K562 (cell line): ENCODE measurements at regions not wholly inside any gene's neighbourhood (a gene's known extent, or its start where the extent isn't known, plus 50 kb on each side); places are given as distances from the start of the nearest gene placed in this dataset.
A peak's percentile ranks its signal among the peaks of the same experiment; 100 is the strongest.

Source experiments
- ATAC-seq: fragments of 200-7000 bp; cut with Tn5 transposase; 3 replicates; pipeline ENCODE4 v1.9.1; 2020; ENCODE audit warnings: moderate library complexity
- BruUV-seq: library from RNA; stranded (reverse); fragments of 400-500 nt; replicated peaks from 2 replicates; lab custom pipeline; 2021; lab: Mats Ljungman, UMichigan
- CTCF ChIA-PET: fragments of 300-600 bp; formaldehyde crosslinking; extraction: SDS; loops from one replicate; lab custom pipeline; 2021; ENCODE audit warnings: low intra/inter-chr PET ratio; lab: Yijun Ruan, JAX
- POLR2A ChIA-PET: fragments of 300-600, 350-650 bp; sonication (Branson Sonifier 250); formaldehyde crosslinking; extraction: SDS; loops from one replicate; lab custom pipeline; 2021; ENCODE audit warnings: antibody characterized with exemption, inconsistent platforms; lab: Yijun Ruan, JAX
- DNase-seq, 4 experiments: peaks; one replicate each; pipeline versions ENCODE4 v3.0.0 to v3.0.0-alpha.2; 2011 to 2018; ENCODE audit warnings: low spot score in 3 of 4, mixed read lengths in 3 of 4; ENCODE audit errors: extremely low read depth in 1 of 4
- FAIRE-seq: peaks from 2 replicates; lab custom pipeline; 2011; peaks lifted over from hg19 to GRCh38; lab: Jason Lieb, UNC
- H2AFZ ChIP-seq: 2 replicates; pipeline ENCODE4 v1.6.0; 2011; ENCODE audit warnings: low read depth, low read length, control low read depth, inconsistent platforms
- H3K27ac ChIP-seq: fragments of 200-600 bp; 3 replicates; pipeline ENCODE4 v1.8.0; 2011; ENCODE audit warnings: low read depth, mild to moderate bottlenecking, control low read depth, inconsistent platforms, low read length, moderate library complexity, mixed read lengths; ENCODE audit errors: extremely low read depth
- H3K27me3 ChIP-seq, 2 experiments: fragments of 300-600 bp in 1 of 2; 2 replicates in 1 of 2; 3 replicates in 1 of 2; pipeline versions ENCODE4 v1.6.0 to v1.8.0; 2011; ENCODE audit warnings: inconsistent platforms in 2 of 2, low read length in 2 of 2, mild to moderate bottlenecking in 1 of 2, mixed read lengths in 1 of 2, moderate library complexity in 1 of 2; ENCODE audit not compliant: control insufficient read depth in 2 of 2, insufficient read depth in 2 of 2
- H3K36me3 ChIP-seq: fragments of 300-600 bp; 3 replicates; pipeline ENCODE4 v1.8.0; 2011; ENCODE audit warnings: mild to moderate bottlenecking, low read length, inconsistent platforms; ENCODE audit not compliant: control insufficient read depth, insufficient read depth
- H3K4me1 ChIP-seq, 2 experiments: fragments of 200-600 bp in 1 of 2; replicated peaks in 1 of 2; 2 replicates in 1 of 2; 3 replicates in 1 of 2; pipeline versions ENCODE4 v1.5.1 to v1.8.0; 2011; ENCODE audit warnings: inconsistent platforms in 2 of 2, low read length in 2 of 2, mild to moderate bottlenecking in 1 of 2, mixed read lengths in 1 of 2, moderate library complexity in 1 of 2; ENCODE audit not compliant: control insufficient read depth in 2 of 2, insufficient read depth in 2 of 2
- H3K4me2 ChIP-seq: 2 replicates; pipeline ENCODE4 v1.6.1; 2011; ENCODE audit warnings: low read length, control low read depth, inconsistent platforms, mixed read lengths; ENCODE audit not compliant: insufficient read depth
- H3K4me3 ChIP-seq: fragments of 200-600 bp; sonication (generic), shearing (Covaris generic); 2 replicates; pipeline ENCODE4 v1.5.1; 2016; ENCODE audit warnings: control low read depth, inconsistent platforms
- H3K79me2 ChIP-seq: fragments of 200-600 bp; 3 replicates; pipeline ENCODE4 v1.8.0; 2011; ENCODE audit warnings: low read length, inconsistent platforms; ENCODE audit not compliant: control insufficient read depth, insufficient read depth
- H3K9ac ChIP-seq, 2 experiments: 2 replicates each; pipeline versions ENCODE4 v1.6.0 to v1.6.1; 2011; ENCODE audit warnings: low read depth in 2 of 2, low read length in 2 of 2, control low read depth in 1 of 2, inconsistent platforms in 1 of 2, mild to moderate bottlenecking in 1 of 2, mixed read lengths in 1 of 2; ENCODE audit not compliant: insufficient read depth in 1 of 2
- H3K9me1 ChIP-seq: one replicate; pipeline ENCODE4 v1.6.0; 2011; ENCODE audit warnings: inconsistent platforms, mild to moderate bottlenecking, low read length, moderate library complexity; ENCODE audit not compliant: control insufficient read depth, insufficient read depth
- H3K9me3 ChIP-seq: replicated peaks from 2 replicates; pipeline ENCODE4 v1.5.1; 2011; ENCODE audit warnings: low read depth, low read length, inconsistent platforms; ENCODE audit not compliant: control insufficient read depth, insufficient read depth
- H4K20me1 ChIP-seq: replicated peaks from 2 replicates; pipeline ENCODE4 v1.6.1; 2011; ENCODE audit warnings: low read length, inconsistent platforms, mixed read lengths; ENCODE audit not compliant: control insufficient read depth, insufficient read depth
- PBX2 ChIP-seq, 2 experiments: IDR thresholded peaks in 1 of 2; conservative IDR thresholded peaks in 1 of 2; 2 replicates each; pipeline ENCODE4 v1.6.1; 2016; ENCODE audit warnings: low read depth in 2 of 2, mild to moderate bottlenecking in 1 of 2, missing compliant biosample characterization in 1 of 2, missing genetic modification characterization in 1 of 2, moderate library complexity in 1 of 2
- POU5F1 ChIP-seq: fragments of 150-350 bp; IDR thresholded peaks from 2 replicates; pipeline ENCODE4 v1.6.1; 2014; ENCODE audit warnings: borderline replicate concordance, low read length, low read depth, mild to moderate bottlenecking; ENCODE audit not compliant: partially characterized antibody
- WGBS: fragments of 100-300 bp; shearing (Covaris generic); methylation state at CpG from one replicate; pipeline ENCODE4 v1.1.6; 2016; ENCODE audit warnings: low coverage, mixed read lengths; ENCODE audit not compliant: insufficient coverage; ENCODE audit errors: missing lambda C conversion rate; 5-methylcytosine and 5-hydroxymethylcytosine counted together
- in situ Hi-C: fragments of 300-500 bp; cut with MboI; formaldehyde crosslinking; loops from 4 replicates; pipeline ENCODE4 v1.15.0; 2018; ENCODE audit warnings: inconsistent platforms, mixed read lengths
- intact Hi-C: fragments of 100-400 bp; cut with micrococcal nuclease; formaldehyde crosslinking; loops from 2 replicates; pipeline ENCODE4 v1.14.2; 2022

GRCh38 chr6:47407300-47408281 lies 70.0 kb upstream of the CD2AP start:
- CTCF ChIA-PET, result interaction anchor here (0.6 kb wide), 1 partner anchor 583 kb away, joined by 3 read pairs; no protein-coding TSS in a partner anchor
- Histone ChIP-seq H3K4me2 (no peak overlapping the region), H3K27me3 (no peaks in the 10 kb centered on the region), H3K9ac (no peak overlapping the region)
- 63% methylated on average over 1 of the region's 1 CpG for WGBS
- in situ Hi-C loops, result loop anchor here (25.0 kb wide), 1 partner anchor 205 kb away; no protein-coding TSS in a partner anchor
- FAIRE-seq (no peak), ATAC-seq (no peak)
- BruUV-seq, result no TSS peak
- TF ChIP-seq POU5F1, result no peak
- TF ChIP-seq PBX2 (CRISPR knock-in tag; IDR thresholded peaks at IDR 0.05; ENCODE audit: low read depth), result no peak
- TF ChIP-seq PBX2 (tag; conservative IDR thresholded peaks at IDR 0.05; ENCODE audit: low read depth), result peak; percentile 28; the same call in 1 of the 2 replicates
- TF ChIP-seq, all 486 proteins: peak for 1
- intact Hi-C loops, result no loop called here
- no peaks in the 10 kb centered on the region for H3K9me1 ChIP-seq
- H3K36me3 ChIP-seq, result no peaks in the 10 kb centered on the region
- no peaks in the 10 kb centered on the region for H3K79me2 ChIP-seq
- no peaks in the 10 kb centered on the region; a peak in 1 of 5 replicates for H3K4me1 ChIP-seq
- H3K27ac ChIP-seq, result no peak overlapping the region
- no peak overlapping the region for H3K4me3 ChIP-seq
- H2AFZ ChIP-seq, result no peak overlapping the region
- POLR2A ChIA-PET, result interaction anchor here (0.7 to 1.2 kb wide), 5 partner anchors 9 to 251 kb away, joined by 3 to 4 read pairs (median 3); no protein-coding TSS in a partner anchor
- H4K20me1 ChIP-seq, result no peaks in the 10 kb centered on the region
- no peak for DNase-seq
- H3K9me3 ChIP-seq, result no peaks in the 10 kb centered on the region
